B cell (primary cell): ENCODE measurements at regions not wholly inside any gene's neighbourhood (a gene's known extent, or its start where the extent isn't known, plus 50 kb on each side); places are given as distances from the start of the nearest gene placed in this dataset.

Experiments
- ATAC-seq: fragments of 200-7000 bp; cut with Tn5 transposase; one replicate; pipeline ENCODE4 v1.10.0; 2021; ENCODE audit warnings: low read depth, mild to moderate bottlenecking, moderate number of reproducible peaks, moderate library complexity
- CTCF ChIA-PET: fragments of 350-600 bp; sonication (Branson Sonifier 250); formaldehyde crosslinking; loops from one replicate; lab custom pipeline; 2021; ENCODE audit warnings: antibody characterized with exemption, inconsistent platforms; lab: Charles Lee
- POLR2A ChIA-PET: fragments of 350-600 bp; sonication (Branson Sonifier 250); formaldehyde crosslinking; loops from one replicate; lab custom pipeline; 2021; ENCODE audit warnings: antibody characterized with exemption; lab: Charles Lee
- DNase-seq: peaks from one replicate; pipeline ENCODE4 v3.0.0; 2013
- H2AFZ ChIP-seq: 2 replicates; pipeline ENCODE4 v1.6.1; 2012; ENCODE audit warnings: mild to moderate bottlenecking, low read depth, low read length; ENCODE audit not compliant: insufficient read depth, poor library complexity, severe bottlenecking
- H3K27ac ChIP-seq, 2 donors: 1 replicate in 1 of 2; 2 replicates in 1 of 2; pipeline ENCODE4 v1.5.1; 2012 to 2013; ENCODE audit warnings: low read length in 2 of 2, mild to moderate bottlenecking in 2 of 2, moderate library complexity in 1 of 2
- H3K27me3 ChIP-seq, 4 experiments: fragments of 200-600 bp in 1 of 4; sonication (generic) in 1 of 4; replicated peaks in 1 of 4; 1 replicate in 2 of 4; 2 replicates in 2 of 4; pipeline versions ENCODE4 v1.6.1 to v1.7.0; 2013 to 2016; ENCODE audit warnings: low read length in 3 of 4, mild to moderate bottlenecking in 2 of 4, mixed read lengths in 1 of 4, moderate library complexity in 1 of 4; ENCODE audit not compliant: insufficient read depth in 4 of 4, control insufficient read depth in 3 of 4; ENCODE audit errors: control extremely low read depth in 1 of 4
- H3K36me3 ChIP-seq, 2 experiments: replicated peaks in 1 of 2; 1 replicate in 1 of 2; 2 replicates in 1 of 2; pipeline versions ENCODE4 v1.6.1 to v1.7.1; 2013; ENCODE audit warnings: low read length in 1 of 2; ENCODE audit not compliant: insufficient read depth in 2 of 2, control insufficient read depth in 1 of 2; ENCODE audit errors: control extremely low read depth in 1 of 2, extremely low read depth in 1 of 2
- H3K4me1 ChIP-seq, 2 donors: fragments of 200-600 bp in 1 of 2; sonication (generic) in 1 of 2; 1 replicate in 1 of 2; 2 replicates in 1 of 2; pipeline versions ENCODE4 v1.5.1 to v1.6.1; 2013 to 2017; ENCODE audit warnings: low read length in 2 of 2; ENCODE audit not compliant: control insufficient read depth in 2 of 2, insufficient read depth in 2 of 2
- H3K4me2 ChIP-seq: replicated peaks from 2 replicates; pipeline ENCODE3; 2012; ENCODE audit warnings: mild to moderate bottlenecking, low read depth, low read length; ENCODE audit not compliant: poor library complexity, severe bottlenecking
- H3K4me3 ChIP-seq, 5 experiments: fragments of 200-600 bp in 1 of 5; sonication (generic) in 1 of 5; 1 replicate in 3 of 5; 2 replicates in 2 of 5; pipeline versions ENCODE4 v1.5.1 to v1.7.0; 2011 to 2016; ENCODE audit warnings: low read length in 4 of 5, mild to moderate bottlenecking in 4 of 5, low read depth in 2 of 5, control low read depth in 1 of 5, moderate library complexity in 1 of 5; ENCODE audit not compliant: insufficient read depth in 1 of 5; ENCODE audit errors: control extremely low read depth in 1 of 5, extremely low read depth in 1 of 5
- H3K79me2 ChIP-seq: fragments of 200-600 bp; sonication (generic); one replicate; pipeline ENCODE4 v1.6.0; 2016; ENCODE audit warnings: low read length; ENCODE audit not compliant: control insufficient read depth, insufficient read depth
- H3K9ac ChIP-seq: fragments of 200-600 bp; sonication (generic); 2 replicates; pipeline ENCODE4 v1.6.1; 2017; ENCODE audit warnings: mild to moderate bottlenecking, low read length, moderate library complexity
- H3K9me3 ChIP-seq, 3 donors: one replicate each; pipeline versions ENCODE4 v1.6.1 to v1.7.1; 2013; ENCODE audit warnings: low read length in 2 of 3; ENCODE audit not compliant: control insufficient read depth in 2 of 3, insufficient read depth in 1 of 3; ENCODE audit errors: control extremely low read depth in 1 of 3
- H4K20me1 ChIP-seq: 2 replicates; pipeline ENCODE4 v1.6.0; 2012; ENCODE audit warnings: mild to moderate bottlenecking, low read length; ENCODE audit not compliant: insufficient read depth, control insufficient read depth, poor library complexity, severe bottlenecking
- H3K27ac Mint-ChIP-seq: one replicate; pipeline ENCODE4 v1.8.0; 2021; ENCODE audit warnings: mixed read lengths
- H3K27me3 Mint-ChIP-seq: one replicate; pipeline ENCODE4 v1.8.0; 2021; ENCODE audit warnings: mixed read lengths
- H3K4me1 Mint-ChIP-seq: one replicate; pipeline ENCODE4 v1.8.0; 2021; ENCODE audit warnings: mixed read lengths
- H3K4me3 Mint-ChIP-seq: one replicate; pipeline ENCODE4 v1.8.0; 2021; ENCODE audit warnings: mixed read lengths
- H3K9me3 Mint-ChIP-seq: one replicate; pipeline ENCODE4 v1.8.0; 2022; ENCODE audit warnings: mixed read lengths; ENCODE audit not compliant: insufficient read depth
- EZH2 ChIP-seq: IDR thresholded peaks from 2 replicates; pipeline ENCODE4 v1.6.1; 2012; ENCODE audit warnings: borderline replicate concordance, low read depth, mild to moderate bottlenecking, moderate library complexity, low read length; ENCODE audit not compliant: insufficient read depth, poor library complexity, severe bottlenecking
- WGBS: methylation state at CpG from one replicate; pipeline ENCODE4 v1.1.5; 2013; ENCODE audit warnings: missing lambda C conversion rate; ENCODE audit not compliant: insufficient coverage; 5-methylcytosine and 5-hydroxymethylcytosine counted together
- intact Hi-C: fragments of 100-400 bp; cut with micrococcal nuclease; formaldehyde crosslinking; loops from one replicate; pipeline ENCODE4 v1.10.0; 2022
- TF ChIP-seq, protein P1 (sequence below): fragments of 200-600 bp; IDR thresholded peaks from one replicate; pipeline ENCODE4 v1.8.0; 2022; ENCODE audit warnings: antibody characterized with exemption, mild to moderate bottlenecking

DNA sequence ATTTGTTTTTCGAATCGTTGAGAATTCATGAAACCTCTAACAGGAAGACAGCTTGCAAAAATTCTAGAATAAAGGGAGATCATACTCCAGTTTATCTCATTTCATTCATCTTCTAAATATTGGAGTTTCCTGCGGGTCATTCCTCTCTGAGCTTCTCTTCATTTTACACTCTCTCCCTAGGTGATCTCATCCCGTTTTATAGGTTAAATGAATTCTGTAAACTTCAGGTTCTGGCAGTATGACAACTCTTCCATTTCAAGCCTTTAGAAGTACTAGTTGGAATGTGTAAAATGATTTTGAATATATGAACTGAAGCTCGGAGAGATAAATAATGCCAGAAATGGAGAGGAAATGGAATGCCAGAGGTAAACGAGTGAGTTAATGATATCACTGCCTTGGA, 312.4 kb downstream of the METTL4 start:
- H3K4me3 Mint-ChIP-seq: no peak overlapping the region
- Histone ChIP-seq H3K36me3 (no peaks in the 10 kb centered on the region), H3K4me3 (no peak overlapping the region), H3K9ac (no peak overlapping the region), H3K27ac (no peak overlapping the region), H4K20me1 (no peaks in the 10 kb centered on the region), H3K4me2 (no peak overlapping the region), H3K9me3 (no peaks in the 10 kb centered on the region), H3K27me3 (no peaks in the 10 kb centered on the region), H3K79me2 (no peaks in the 10 kb centered on the region), H2AFZ (no peak overlapping the region), H3K4me1 (no peaks in the 10 kb centered on the region)
- H3K9me3 Mint-ChIP-seq: peaks cover 2% of the 10 kb centered on the region
- no peak for DNase-seq
- no peak for ATAC-seq
- H3K27ac Mint-ChIP-seq: no peak overlapping the region
- no CpG with 5 or more reads among the region's 6 CpGs for WGBS
- ChIA-PET POLR2A (no interaction called here), CTCF (no interaction called here)
- no peak for TF ChIP-seq EZH2
- TF ChIP-seq, protein P1, sequence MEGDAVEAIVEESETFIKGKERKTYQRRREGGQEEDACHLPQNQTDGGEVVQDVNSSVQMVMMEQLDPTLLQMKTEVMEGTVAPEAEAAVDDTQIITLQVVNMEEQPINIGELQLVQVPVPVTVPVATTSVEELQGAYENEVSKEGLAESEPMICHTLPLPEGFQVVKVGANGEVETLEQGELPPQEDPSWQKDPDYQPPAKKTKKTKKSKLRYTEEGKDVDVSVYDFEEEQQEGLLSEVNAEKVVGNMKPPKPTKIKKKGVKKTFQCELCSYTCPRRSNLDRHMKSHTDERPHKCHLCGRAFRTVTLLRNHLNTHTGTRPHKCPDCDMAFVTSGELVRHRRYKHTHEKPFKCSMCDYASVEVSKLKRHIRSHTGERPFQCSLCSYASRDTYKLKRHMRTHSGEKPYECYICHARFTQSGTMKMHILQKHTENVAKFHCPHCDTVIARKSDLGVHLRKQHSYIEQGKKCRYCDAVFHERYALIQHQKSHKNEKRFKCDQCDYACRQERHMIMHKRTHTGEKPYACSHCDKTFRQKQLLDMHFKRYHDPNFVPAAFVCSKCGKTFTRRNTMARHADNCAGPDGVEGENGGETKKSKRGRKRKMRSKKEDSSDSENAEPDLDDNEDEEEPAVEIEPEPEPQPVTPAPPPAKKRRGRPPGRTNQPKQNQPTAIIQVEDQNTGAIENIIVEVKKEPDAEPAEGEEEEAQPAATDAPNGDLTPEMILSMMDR: no peak
- no peaks in the 10 kb centered on the region for H3K27me3 Mint-ChIP-seq
- no peaks in the 10 kb centered on the region for H3K4me1 Mint-ChIP-seq
- intact Hi-C loops: no loop called here

DNA sequence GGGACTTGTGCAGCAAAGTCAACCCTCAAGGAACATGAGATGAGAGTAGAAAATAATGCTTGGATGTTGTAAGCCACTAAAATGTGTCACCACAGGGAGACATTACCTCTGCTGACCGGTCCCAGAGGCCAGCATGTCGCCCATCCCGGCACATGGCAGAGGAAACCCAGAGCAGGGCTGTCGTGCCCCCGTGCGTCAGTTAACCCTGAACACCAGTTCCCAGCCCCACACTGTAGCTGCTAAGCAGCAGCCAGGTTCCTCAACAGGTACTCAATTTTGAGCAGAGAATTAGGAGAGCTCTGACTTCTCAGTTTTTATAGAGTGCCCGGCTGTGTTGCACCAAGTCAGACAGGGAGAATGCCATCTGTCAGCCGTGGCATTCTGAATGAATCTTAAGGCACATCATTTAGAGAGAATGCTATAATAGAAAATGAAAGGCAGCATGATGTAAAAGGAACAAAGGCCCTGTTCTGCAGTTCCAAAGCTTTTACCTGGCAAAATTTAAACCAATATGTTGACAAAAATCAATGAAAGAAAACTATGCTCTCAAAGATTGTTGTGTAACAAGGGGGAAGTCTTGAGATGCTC, 307.9 kb downstream of the METTL4 start:
- Histone ChIP-seq H3K4me2 (no peak overlapping the region), H3K27me3 (no peaks in the 10 kb centered on the region), H3K9ac (no peak overlapping the region), H4K20me1 (no peaks in the 10 kb centered on the region), H3K9me3 (no peaks in the 10 kb centered on the region), H3K36me3 (no peaks in the 10 kb centered on the region), H3K4me1 (no peaks in the 10 kb centered on the region), H3K4me3 (no peak overlapping the region), H2AFZ (no peak overlapping the region), H3K79me2 (no peaks in the 10 kb centered on the region), H3K27ac (no peak overlapping the region)
- Mint-ChIP-seq H3K9me3 (no peaks in the 10 kb centered on the region), H3K4me1 (no peaks in the 10 kb centered on the region), H3K27me3 (peaks cover 6% of the 10 kb centered on the region), H3K27ac (no peak overlapping the region), H3K4me3 (no peak overlapping the region)
- POLR2A ChIA-PET: no interaction called here
- no peak for ATAC-seq
- TF ChIP-seq, protein P1: no peak
- no peak for TF ChIP-seq EZH2
- intact Hi-C loops: no loop called here
- WGBS: 94% methylated on average over 8 of the region's 8 CpGs
- CTCF ChIA-PET: no interaction called here
- DNase-seq: no peak
